Left lung (tissue), 4 donors: ENCODE measurements at regions not wholly inside any gene's neighbourhood (a gene's known extent, or its start where the extent isn't known, plus 50 kb on each side); places are given as distances from the start of the nearest gene placed in this dataset.

Source experiments
- ATAC-seq: fragments of 200-7000 bp; cut with Tn5 transposase; one replicate; pipeline ENCODE4 v1.9.1; 2020; ENCODE audit warnings: moderate library complexity
- DNase-seq, 4 donors: peaks; one replicate each; pipeline ENCODE4 v3.0.0-alpha.2; 2013 to 2020
- H3K27ac ChIP-seq, 2 donors: fragments of 200-600 bp; sonication (generic) in 1 of 2; one replicate each; pipeline versions ENCODE4 v1.5.0 to v1.8.0; 2020 to 2021
- H3K27me3 ChIP-seq, 2 donors: fragments of 200-600 bp; sonication (generic) in 1 of 2; one replicate each; pipeline versions ENCODE4 v1.5.0 to v1.8.0; 2020 to 2021
- H3K36me3 ChIP-seq, 2 donors: fragments of 200-600 bp; sonication (generic) in 1 of 2; one replicate each; pipeline versions ENCODE4 v1.5.0 to v1.8.0; 2020 to 2021
- H3K4me1 ChIP-seq, 2 donors: fragments of 200-600 bp; one replicate each; pipeline ENCODE4 v1.8.0; 2021
- H3K4me3 ChIP-seq, 2 donors: fragments of 200-600 bp; sonication (generic) in 1 of 2; one replicate each; pipeline versions ENCODE4 v1.5.0 to v1.8.0; 2020 to 2021; ENCODE audit warnings: mild to moderate bottlenecking in 1 of 2
- H3K9me3 ChIP-seq, 2 donors: fragments of 200-600 bp; sonication (generic) in 1 of 2; one replicate each; pipeline versions ENCODE4 v1.5.0 to v1.8.0; 2020 to 2021
- intact Hi-C, 2 donors: fragments of 100-400 bp; cut with DNase I; formaldehyde crosslinking; loops; one replicate each; pipeline versions ENCODE4 v1.11.2 to v1.14.2; 2022
- TF ChIP-seq, protein P1 (sequence below), 2 donors: fragments of 200-600 bp; sonication (generic) in 1 of 2; IDR thresholded peaks; one replicate each; pipeline versions ENCODE4 v1.5.0 to v1.8.0; 2021; ENCODE audit warnings: antibody characterized with exemption in 2 of 2
- donor health status: DM: no; HTN: yes; CAD: no.
- donor health status: DM: no; HTN: no; CAD: no.

DNA sequence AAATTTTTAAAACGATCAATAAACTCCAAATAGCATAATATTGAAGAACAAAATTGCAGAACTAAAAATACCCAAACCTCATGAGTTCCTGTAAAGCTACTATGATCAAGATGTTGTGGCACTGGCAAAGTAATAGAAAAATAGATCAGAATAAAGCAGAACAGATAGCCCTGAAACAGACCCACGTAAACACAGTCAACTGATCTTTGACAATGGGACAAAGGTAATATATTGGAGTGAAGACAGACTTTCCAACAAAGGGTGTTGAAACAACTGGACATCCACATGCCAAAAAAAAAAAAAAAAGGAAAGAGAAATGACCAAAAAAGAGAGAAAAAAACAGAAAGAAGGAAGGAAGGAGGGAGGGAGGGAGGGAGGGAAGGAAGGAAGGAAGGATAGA lies 138.7 kb downstream of the IRS2 start:
- TF ChIP-seq, protein P1, sequence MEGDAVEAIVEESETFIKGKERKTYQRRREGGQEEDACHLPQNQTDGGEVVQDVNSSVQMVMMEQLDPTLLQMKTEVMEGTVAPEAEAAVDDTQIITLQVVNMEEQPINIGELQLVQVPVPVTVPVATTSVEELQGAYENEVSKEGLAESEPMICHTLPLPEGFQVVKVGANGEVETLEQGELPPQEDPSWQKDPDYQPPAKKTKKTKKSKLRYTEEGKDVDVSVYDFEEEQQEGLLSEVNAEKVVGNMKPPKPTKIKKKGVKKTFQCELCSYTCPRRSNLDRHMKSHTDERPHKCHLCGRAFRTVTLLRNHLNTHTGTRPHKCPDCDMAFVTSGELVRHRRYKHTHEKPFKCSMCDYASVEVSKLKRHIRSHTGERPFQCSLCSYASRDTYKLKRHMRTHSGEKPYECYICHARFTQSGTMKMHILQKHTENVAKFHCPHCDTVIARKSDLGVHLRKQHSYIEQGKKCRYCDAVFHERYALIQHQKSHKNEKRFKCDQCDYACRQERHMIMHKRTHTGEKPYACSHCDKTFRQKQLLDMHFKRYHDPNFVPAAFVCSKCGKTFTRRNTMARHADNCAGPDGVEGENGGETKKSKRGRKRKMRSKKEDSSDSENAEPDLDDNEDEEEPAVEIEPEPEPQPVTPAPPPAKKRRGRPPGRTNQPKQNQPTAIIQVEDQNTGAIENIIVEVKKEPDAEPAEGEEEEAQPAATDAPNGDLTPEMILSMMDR (IDR thresholded peaks at IDR 0.05), result no peak
- Histone ChIP-seq H3K27me3 (no peaks in the 10 kb centered on the region), H3K27ac (no peak overlapping the region), H3K4me3 (no peak overlapping the region), H3K4me1 (peaks cover 0 to 32% of the 10 kb centered on the region in 2 donors), H3K36me3 (no peaks in the 10 kb centered on the region), H3K9me3 (peaks cover 0 to 2% of the 10 kb centered on the region in 2 donors)
- no peak for ATAC-seq
- intact Hi-C loops, result no loop called here
- no peak for DNase-seq

DNA sequence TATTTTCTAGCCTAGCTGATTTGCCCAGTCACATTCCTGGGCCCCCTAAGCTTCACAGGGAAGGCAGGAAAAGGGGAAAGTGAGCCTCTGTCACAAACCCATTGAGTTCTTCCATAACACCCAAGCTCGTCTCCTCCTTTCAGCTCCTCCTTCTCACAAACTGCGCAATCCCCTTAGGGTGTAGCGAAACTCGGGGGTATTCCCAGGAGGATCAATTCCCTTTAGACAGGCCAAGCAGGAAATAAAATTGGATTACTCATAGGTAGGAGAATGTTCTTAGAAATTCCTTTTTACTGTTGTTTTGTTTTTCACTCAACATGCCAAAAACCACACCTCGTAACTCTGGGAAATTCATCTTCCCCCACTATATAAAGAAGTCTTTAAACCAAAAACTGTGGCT lies 139.3 kb downstream of the IRS2 start:
- ATAC-seq (no peak), DNase-seq (no peak)
- peaks cover 0 to 2% of the 10 kb centered on the region in 2 donors for H3K9me3 ChIP-seq
- H3K36me3 ChIP-seq, result no peaks in the 10 kb centered on the region
- H3K4me1 ChIP-seq, result peaks cover 0 to 26% of the 10 kb centered on the region in 2 donors
- H3K4me3 ChIP-seq, result no peak overlapping the region
- no peaks in the 10 kb centered on the region for H3K27me3 ChIP-seq
- TF ChIP-seq, protein P1 (IDR thresholded peaks at IDR 0.05), result no peak
- intact Hi-C loops, result no loop called here
- H3K27ac ChIP-seq, result no peak overlapping the region

DNA sequence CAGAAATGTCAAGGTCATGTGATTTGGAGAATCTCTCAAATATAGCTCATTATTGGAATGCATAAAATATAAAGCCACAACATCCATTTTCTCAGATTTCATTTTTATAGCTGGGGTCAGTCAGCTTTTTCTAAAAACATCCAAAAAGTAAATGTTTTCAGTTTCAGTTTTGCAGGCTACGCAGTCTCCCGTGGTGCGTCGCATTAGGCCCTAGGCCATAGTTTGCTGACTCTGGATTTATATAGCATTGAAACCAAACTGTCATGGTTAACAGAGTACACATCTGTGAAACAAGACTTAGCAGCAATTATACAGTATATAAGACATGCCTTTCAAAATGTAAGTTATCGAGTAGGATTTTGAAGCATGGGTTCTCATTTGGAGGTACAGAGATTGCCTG lies 140.0 kb downstream of the IRS2 start:
- TF ChIP-seq, protein P1 (IDR thresholded peaks at IDR 0.05), result no peak
- Histone ChIP-seq H3K36me3 (no peaks in the 10 kb centered on the region), H3K27me3 (no peaks in the 10 kb centered on the region), H3K27ac (no peak overlapping the region), H3K4me3 (no peak overlapping the region), H3K9me3 (peaks cover 0 to 5% of the 10 kb centered on the region in 2 donors), H3K4me1 (peaks cover 0 to 20% of the 10 kb centered on the region in 2 donors)
- no peak for DNase-seq
- intact Hi-C loops, result no loop called here
- no peak for ATAC-seq

DNA sequence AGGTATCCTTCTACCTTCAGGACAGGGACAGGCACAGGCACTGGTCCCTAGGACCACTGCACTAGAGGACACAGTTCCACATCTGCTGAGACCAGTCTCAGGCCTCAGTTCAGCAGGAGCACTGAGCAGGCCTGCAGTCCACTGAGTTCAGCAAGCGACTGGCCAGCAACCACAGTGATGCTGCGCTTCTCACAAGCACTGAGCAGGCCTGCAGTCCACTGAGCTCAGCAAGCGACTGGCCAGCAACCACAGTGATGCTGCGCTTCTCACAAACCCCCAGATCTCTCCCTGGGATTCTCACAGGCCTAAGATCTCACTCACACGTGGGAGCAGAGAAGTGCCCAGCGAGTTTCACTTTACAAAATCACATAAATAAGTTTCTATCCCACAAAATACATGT lies 140.6 kb downstream of the IRS2 start:
- Histone ChIP-seq H3K36me3 (no peaks in the 10 kb centered on the region), H3K9me3 (peaks cover 0 to 11% of the 10 kb centered on the region in 2 donors), H3K27me3 (no peaks in the 10 kb centered on the region), H3K4me3 (no peak overlapping the region), H3K4me1 (peaks cover 0 to 14% of the 10 kb centered on the region in 2 donors), H3K27ac (no peak overlapping the region)
- DNase-seq, result peak in 1 of 4 donors; percentile 76
- no peak for ATAC-seq
- intact Hi-C loops, result no loop called here
- TF ChIP-seq, protein P1 (IDR thresholded peaks at IDR 0.05), result no peak

DNA sequence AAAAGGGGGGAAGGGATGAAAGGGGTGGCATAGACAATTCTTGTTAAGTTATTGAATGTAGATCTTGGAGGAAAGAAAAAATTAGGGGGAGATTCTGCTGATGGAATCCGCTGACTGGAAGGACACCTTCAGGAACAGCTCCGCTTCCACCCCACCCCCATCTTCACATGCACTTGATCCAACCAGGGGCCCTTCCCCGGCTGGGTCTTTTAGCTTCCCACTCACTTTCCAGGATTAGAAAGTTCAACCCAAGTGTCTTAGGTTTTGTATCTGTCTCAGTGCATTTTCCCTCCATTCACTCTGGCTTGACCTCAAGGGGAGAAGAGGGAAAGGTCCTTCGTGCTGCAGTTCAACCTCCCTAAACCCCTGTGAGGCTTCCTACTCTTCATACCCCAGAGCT lies 141.4 kb downstream of the IRS2 start:
- H3K4me1 ChIP-seq, result peaks cover 0 to 5% of the 10 kb centered on the region in 2 donors
- no peaks in the 10 kb centered on the region for H3K36me3 ChIP-seq
- DNase-seq, result no peak
- TF ChIP-seq, protein P1 (IDR thresholded peaks at IDR 0.05), result no peak
- no peak overlapping the region for H3K4me3 ChIP-seq
- ATAC-seq, result no peak
- H3K9me3 ChIP-seq, result peaks cover 0 to 19% of the 10 kb centered on the region in 2 donors
- intact Hi-C loops, result no loop called here
- H3K27me3 ChIP-seq, result no peaks in the 10 kb centered on the region
- H3K27ac ChIP-seq, result no peak overlapping the region
